Posterior vena cava (tissue), 2 donors: ENCODE measurements at regions not wholly inside any gene's neighbourhood (a gene's known extent, or its start where the extent isn't known, plus 50 kb on each side); places are given as distances from the start of the nearest gene placed in this dataset.

ENCODE experiments used
- DNase-seq: peaks from one replicate; pipeline ENCODE4 v3.0.0-alpha.2; 2020; ENCODE audit warnings: low spot score
- intact Hi-C, 2 donors: fragments of 100-400 bp; cut with DNase I; formaldehyde crosslinking; loops; one replicate each; pipeline versions ENCODE4 v1.14.1 to v1.14.2; 2022 to 2023
- donor health status: DM: yes; HTN: yes; CAD: no.
- donor health status: DM: yes; HTN: yes; CAD: no.

- intact Hi-C loops = no loop called here
- no peak for DNase-seq
These were observed 173.7 kb downstream of the SLC28A3 start for GRCh38 chr9:84166891-84167290.

DNA sequence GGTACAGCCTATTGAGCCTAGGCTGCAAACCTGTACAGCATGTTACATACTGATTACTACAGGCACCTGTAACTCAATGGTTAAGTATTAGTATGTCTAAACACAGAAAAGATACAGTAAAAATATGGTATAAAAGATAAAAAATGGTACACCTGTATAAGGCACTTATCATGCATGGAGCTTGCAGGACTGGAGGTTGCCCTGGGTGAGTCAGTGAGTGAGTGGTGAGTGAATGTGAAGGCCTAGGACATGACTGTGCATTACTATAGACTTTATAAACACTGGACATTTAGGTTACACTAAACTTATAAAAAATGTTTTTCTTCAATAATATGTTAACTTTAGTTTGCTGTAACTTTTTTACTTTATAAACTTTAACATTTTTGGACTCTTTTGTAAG is 171.3 kb downstream of the SLC28A3 start:
- no peak for DNase-seq
- intact Hi-C loops = no loop called here

- intact Hi-C loops = loop anchor here in 1 of 2 donors (5.0 kb wide), 1 partner anchor 233 kb away; no protein-coding TSS in a partner anchor
- DNase-seq = no peak
These were observed 169.9 kb downstream of the SLC28A3 start for GRCh38 chr9:84170521-84171141.

GRCh38 chr9:84173961-84174360 is 166.6 kb downstream of the SLC28A3 start:
- no peak for DNase-seq
- intact Hi-C loops = loop anchor here in 1 of 2 donors (5.0 kb wide), 1 partner anchor 237 kb away; no protein-coding TSS in a partner anchor

DNA sequence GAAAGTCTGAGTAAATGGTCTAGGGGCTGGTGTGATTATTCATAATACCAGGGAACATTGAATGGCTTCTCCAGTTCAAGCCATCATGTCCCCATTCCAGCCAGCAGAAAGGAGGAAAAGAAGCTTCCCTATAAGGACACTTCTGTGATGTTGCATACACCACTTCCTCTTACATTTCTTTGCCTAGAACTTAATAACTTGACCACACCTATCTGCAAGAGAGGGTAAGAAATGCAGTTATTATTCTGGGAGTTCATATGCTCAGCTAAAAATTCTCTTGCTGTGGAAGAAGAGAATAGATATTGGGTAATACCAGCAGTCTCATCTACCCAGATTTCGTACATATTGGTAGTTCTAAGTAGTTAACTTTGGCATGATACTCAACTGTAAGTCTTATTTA is 166.1 kb downstream of the SLC28A3 start:
- DNase-seq = no peak
- intact Hi-C loops = loop anchor here in 1 of 2 donors (5.0 kb wide), 1 partner anchor 237 kb away; no protein-coding TSS in a partner anchor

- intact Hi-C loops = no loop called here
- no peak for DNase-seq
These were observed 163.2 kb downstream of the SLC28A3 start for GRCh38 chr9:84177407-84177806.

DNA sequence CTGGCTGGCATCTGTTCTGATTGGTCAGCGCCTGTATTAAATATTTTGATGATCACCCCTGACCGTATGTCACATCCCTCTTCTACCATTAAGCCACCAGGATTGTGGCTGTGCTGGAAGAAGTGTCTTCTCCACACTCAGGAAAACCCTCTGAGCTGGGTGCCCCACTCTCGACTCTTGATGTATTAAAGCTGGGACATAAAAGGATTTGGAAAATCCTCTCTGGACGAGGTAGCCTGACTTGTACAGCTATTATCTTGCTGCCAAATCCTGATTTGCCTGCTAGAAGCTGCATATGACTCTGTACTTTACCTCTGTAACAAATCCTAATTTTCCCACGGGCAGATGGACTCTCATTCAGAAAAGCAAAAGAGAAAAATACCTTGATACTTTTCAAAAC is 161.0 kb downstream of the SLC28A3 start:
- no peak for DNase-seq

GRCh38 chr9:84187090-84187489 is 153.5 kb downstream of the SLC28A3 start:
- no peak for DNase-seq
- intact Hi-C loops = no loop called here

More for the DNA sequence above, 161.0 kb downstream of the SLC28A3 start:
- intact Hi-C loops = no loop called here

DNA sequence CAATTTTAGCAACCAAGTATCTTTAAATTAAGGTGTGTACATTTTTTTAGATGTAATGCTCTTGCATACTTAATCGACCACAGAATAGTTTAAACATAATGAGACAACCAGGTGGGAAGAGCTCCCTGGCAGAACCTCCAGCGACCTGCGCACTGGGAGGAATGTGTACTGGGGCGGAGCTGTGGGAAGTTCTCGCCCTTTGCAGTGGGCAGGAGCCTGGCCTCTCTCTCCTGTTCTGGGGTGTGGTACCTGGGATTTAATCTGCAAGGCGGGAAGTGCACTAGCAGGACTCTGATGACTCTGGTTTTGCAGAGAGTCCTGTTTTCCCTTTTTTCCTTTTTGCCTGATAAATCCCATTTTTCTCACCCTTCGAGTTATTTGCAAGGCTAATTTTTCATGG is 150.7 kb downstream of the SLC28A3 start:
- intact Hi-C loops = no loop called here
- no peak for DNase-seq

DNA sequence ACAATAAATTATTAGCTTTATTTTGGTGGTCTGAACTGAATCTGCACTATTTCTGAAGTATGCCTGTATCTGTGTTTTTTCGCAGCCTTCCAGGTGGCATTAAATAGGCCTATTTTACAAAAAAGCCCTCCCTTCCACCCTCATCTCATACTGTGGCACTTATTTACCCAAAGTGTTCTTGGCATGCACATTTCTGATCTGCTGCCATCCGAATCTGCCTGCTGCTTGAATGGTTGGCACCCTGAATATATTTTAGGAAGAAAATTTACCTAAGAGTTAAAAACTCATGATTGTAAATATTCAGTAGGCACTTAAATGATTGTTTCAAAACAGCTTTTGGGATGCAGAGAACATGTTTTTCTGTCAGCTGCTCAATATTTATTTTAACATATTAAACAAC is 150.1 kb downstream of the SLC28A3 start:
- intact Hi-C loops = no loop called here
- no peak for DNase-seq

DNA sequence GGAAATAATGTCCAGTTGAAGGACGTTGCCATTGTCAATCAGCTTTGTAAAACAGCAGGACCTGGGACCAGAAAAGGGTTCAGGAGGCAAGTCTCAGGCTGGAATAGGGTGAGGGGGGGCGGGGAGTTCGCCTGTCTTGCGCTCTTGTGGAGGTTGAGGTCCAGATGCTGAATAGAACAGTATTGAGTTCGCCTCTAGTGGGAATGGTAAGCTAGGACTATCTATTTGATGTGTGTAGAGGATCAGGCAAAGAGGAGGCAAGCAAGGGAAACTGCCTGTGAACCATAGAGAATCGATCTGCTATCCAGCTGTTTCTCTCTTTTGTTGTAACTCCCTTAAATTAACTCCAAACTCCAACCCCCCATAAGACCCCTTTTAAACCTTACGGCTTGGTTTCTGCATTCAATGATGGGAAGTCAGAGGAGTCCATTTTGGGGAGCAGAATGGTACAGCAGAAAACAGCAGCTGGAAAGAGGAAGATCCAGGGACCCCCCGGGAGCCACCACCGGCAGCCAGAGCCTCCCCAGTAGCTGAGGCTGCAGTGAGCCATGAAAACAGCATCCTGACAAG is 133.7 kb downstream of the SLC28A3 start:
- DNase-seq = no peak
- intact Hi-C loops = no loop called here

- no peak for DNase-seq
- intact Hi-C loops = no loop called here
These were observed 133.0 kb downstream of the SLC28A3 start for GRCh38 chr9:84207491-84207951.

GRCh38 chr9:84212246-84212645 is 128.3 kb downstream of the SLC28A3 start:
- no peak for DNase-seq
- intact Hi-C loops = no loop called here

GRCh38 chr9:84212982-84213381 is 127.6 kb downstream of the SLC28A3 start:
- no peak for DNase-seq
- intact Hi-C loops = no loop called here

GRCh38 chr9:84216151-84216550 is 124.4 kb downstream of the SLC28A3 start:
- intact Hi-C loops = no loop called here
- no peak for DNase-seq

GRCh38 chr9:84218322-84218721 is 122.2 kb downstream of the SLC28A3 start:
- intact Hi-C loops = no loop called here
- DNase-seq = no peak

DNA sequence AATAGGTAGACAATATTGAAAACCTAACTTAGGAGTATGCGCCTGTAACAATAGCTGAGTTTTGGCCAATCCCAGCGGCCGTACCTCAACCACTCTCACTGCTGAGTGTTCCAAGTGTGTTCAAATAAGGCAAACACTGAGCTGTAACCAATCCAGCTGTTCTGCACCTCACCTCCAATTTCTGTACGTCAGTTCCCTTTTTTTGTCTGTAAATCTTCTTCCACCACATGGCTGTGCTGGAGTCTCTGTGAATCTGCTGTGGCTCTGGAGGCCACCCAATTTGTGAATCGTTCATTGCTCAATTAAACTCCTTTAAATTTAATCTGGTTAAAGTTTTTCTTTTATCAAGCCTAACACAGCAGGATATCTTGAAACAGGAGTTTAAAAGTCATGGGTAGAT is 116.3 kb downstream of the SLC28A3 start:
- intact Hi-C loops = no loop called here
- no peak for DNase-seq
